ENCODE measurements at regions not wholly inside any gene's neighbourhood (a gene's known extent, or its start where the extent isn't known, plus 50 kb on each side); places are given as distances from the start of the nearest gene placed in this dataset.

DNA sequence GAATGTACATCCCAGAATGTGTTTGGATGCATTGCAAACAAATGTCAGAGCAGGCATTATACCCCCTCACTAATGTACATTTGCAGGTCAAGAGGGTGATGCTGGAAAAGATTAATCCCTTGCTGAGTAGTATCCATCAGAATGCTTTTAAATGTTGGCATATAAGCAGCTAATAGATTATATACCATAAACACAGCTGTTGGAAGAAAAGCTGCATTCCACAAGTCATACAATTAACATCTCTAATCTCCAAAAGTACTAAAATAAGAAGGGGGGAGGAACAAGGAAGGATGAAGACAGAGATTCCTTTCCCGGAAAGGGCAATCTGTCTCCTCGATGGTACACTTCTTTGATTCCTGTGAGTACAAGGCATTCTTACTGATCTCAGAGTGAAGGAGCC is 445.7 kb upstream of the CDIN1 start:
- no peak for DNase-seq (ENCODE audit: low spot score)
- Histone ChIP-seq H3K9me3 (no peaks in the 10 kb centered on the region), H3K27me3 (replicated peaks; ENCODE audit: insufficient read depth) (no peaks in the 10 kb centered on the region), H3K4me3 (no peak overlapping the region), H3K4me1 (replicated peaks) (no peaks in the 10 kb centered on the region), H3K27ac (no peak overlapping the region), H3K36me3 (no peaks in the 10 kb centered on the region)
- 53% methylated on average over 2 of the region's 2 CpGs for WGBS
- TF ChIP-seq POLR2A (IDR thresholded peaks at IDR 0.05) (no peak), POLR2AphosphoS5 (IDR thresholded peaks at IDR 0.05) (no peak)
- TF ChIP-seq, protein P1, sequence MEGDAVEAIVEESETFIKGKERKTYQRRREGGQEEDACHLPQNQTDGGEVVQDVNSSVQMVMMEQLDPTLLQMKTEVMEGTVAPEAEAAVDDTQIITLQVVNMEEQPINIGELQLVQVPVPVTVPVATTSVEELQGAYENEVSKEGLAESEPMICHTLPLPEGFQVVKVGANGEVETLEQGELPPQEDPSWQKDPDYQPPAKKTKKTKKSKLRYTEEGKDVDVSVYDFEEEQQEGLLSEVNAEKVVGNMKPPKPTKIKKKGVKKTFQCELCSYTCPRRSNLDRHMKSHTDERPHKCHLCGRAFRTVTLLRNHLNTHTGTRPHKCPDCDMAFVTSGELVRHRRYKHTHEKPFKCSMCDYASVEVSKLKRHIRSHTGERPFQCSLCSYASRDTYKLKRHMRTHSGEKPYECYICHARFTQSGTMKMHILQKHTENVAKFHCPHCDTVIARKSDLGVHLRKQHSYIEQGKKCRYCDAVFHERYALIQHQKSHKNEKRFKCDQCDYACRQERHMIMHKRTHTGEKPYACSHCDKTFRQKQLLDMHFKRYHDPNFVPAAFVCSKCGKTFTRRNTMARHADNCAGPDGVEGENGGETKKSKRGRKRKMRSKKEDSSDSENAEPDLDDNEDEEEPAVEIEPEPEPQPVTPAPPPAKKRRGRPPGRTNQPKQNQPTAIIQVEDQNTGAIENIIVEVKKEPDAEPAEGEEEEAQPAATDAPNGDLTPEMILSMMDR (IDR thresholded peaks at IDR 0.05) = no peak
- intact Hi-C loops (cut with DNase I) = no loop called here

DNA sequence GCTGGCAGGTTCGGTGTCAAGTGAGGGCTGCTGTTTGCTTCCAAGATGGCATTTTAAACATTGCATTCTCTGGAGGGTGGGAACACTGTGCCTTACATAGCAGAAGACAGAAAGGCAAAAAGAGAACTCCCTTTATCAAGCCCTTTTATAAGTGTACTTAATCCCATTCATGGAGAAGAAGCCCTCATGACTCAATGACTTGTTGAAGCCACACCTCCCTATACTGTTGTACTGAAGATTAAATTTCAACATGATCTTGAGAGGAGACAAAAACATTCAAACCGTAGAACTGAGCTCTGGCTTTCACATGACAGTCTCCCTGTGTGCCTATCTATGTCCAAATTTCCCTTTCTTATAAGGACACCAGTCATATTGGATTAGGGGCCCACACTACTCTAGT is 443.4 kb upstream of the CDIN1 start:
- DNase-seq (ENCODE audit: low spot score) = no peak
- Histone ChIP-seq H3K9me3 (no peaks in the 10 kb centered on the region), H3K4me3 (no peak overlapping the region), H3K36me3 (no peaks in the 10 kb centered on the region), H3K27me3 (replicated peaks; ENCODE audit: insufficient read depth) (no peaks in the 10 kb centered on the region), H3K4me1 (replicated peaks) (no peaks in the 10 kb centered on the region), H3K27ac (no peak overlapping the region)
- 85% methylated on average over 2 of the region's 2 CpGs for WGBS
- intact Hi-C loops (cut with DNase I) = no loop called here
- no peak for TF ChIP-seq POLR2A (IDR thresholded peaks at IDR 0.05)
- TF ChIP-seq, protein P1 (IDR thresholded peaks at IDR 0.05) = no peak
- no peak for TF ChIP-seq POLR2AphosphoS5 (IDR thresholded peaks at IDR 0.05)

DNA sequence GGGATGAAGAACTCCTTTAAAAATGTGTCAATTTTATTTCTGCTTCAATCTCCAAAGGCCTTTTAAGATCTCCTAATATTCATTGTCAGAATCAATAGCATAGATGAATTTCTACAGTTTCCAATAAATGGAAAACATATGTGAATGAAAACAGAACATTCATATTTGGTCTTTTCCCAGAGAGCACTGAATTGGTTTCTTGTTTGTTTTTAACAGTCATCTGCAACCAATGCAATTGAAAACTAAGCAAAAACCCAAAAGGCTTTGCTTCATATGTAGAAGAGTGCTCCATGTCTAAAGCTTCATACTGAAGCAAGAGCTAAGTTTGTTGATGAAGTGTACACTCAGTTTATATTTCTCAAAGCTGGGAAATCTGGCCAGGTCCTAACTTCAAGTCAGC is 426.5 kb upstream of the CDIN1 start:
- intact Hi-C loops (cut with DNase I) = no loop called here

DNA sequence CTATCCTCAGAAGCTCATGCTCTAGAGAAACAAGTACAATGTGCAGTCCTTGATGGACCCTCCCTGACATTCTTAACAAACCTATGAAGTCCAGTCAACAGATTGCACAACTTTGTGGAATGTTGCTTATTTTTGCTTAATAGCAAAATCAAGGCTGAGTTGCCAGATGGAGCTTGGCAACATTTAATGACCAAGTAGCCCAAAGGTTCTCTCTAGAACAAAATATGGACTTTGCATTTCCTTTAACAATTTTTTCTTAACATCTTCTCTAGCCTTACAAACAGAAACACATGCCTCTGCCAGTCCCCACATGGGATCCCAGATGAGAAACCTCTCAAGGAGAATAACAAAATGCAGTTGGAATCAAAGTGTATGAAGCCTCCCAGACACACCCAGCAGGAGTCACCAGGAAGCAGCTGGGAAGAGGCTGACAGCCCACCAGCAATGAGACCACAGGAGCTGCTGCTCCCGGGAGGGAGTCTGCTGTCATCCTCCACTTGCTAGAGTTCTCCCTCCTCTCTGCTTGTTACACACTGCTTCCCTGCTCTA is 422.5 kb upstream of the CDIN1 start:
- no peak for TF ChIP-seq POLR2AphosphoS5 (IDR thresholded peaks at IDR 0.05)
- no peak for TF ChIP-seq POLR2A (IDR thresholded peaks at IDR 0.05)
- Histone ChIP-seq H3K36me3 (no peaks in the 10 kb centered on the region), H3K9me3 (no peaks in the 10 kb centered on the region), H3K4me3 (no peak overlapping the region), H3K27me3 (replicated peaks; ENCODE audit: insufficient read depth) (no peaks in the 10 kb centered on the region), H3K27ac (no peak overlapping the region), H3K4me1 (replicated peaks) (no peaks in the 10 kb centered on the region)
- intact Hi-C loops (cut with DNase I) = no loop called here
- WGBS = 54% methylated on average over 1 of the region's 1 CpG
- DNase-seq (ENCODE audit: low spot score) = no peak

More for the DNA sequence above, 426.5 kb upstream of the CDIN1 start:
- Histone ChIP-seq H3K27ac (no peak overlapping the region), H3K9me3 (no peaks in the 10 kb centered on the region), H3K36me3 (no peaks in the 10 kb centered on the region), H3K27me3 (replicated peaks; ENCODE audit: insufficient read depth) (no peaks in the 10 kb centered on the region), H3K4me3 (no peak overlapping the region), H3K4me1 (replicated peaks) (no peaks in the 10 kb centered on the region)
- DNase-seq (ENCODE audit: low spot score) = no peak
- TF ChIP-seq, protein P1 (IDR thresholded peaks at IDR 0.05) = no peak
- TF ChIP-seq POLR2AphosphoS5 (IDR thresholded peaks at IDR 0.05) = no peak

DNA sequence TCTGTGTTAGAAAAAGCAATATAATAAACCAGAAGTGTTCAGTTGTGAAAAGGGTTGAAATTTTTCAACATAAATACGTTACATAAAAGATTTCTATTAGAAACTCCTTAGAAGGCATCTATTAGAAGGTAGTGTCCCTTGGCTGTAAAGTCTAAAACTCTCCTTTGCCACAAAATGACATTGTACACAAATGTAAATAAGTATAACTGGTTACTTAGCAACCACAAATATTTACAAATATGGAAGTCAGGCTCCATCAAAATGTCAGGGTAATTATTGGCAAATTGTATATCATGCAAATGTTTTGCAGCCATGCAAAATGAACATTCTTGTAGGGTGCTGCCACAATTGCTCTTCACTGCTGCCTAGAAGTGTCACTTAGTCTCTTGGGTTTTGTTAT is 419.1 kb upstream of the CDIN1 start:
- DNase-seq (ENCODE audit: low spot score) = no peak
- Histone ChIP-seq H3K9me3 (no peaks in the 10 kb centered on the region), H3K27me3 (replicated peaks; ENCODE audit: insufficient read depth) (no peaks in the 10 kb centered on the region), H3K4me3 (no peak overlapping the region), H3K27ac (no peak overlapping the region), H3K36me3 (no peaks in the 10 kb centered on the region), H3K4me1 (replicated peaks) (no peaks in the 10 kb centered on the region)
- 85% methylated on average over 1 of the region's 1 CpG for WGBS
- intact Hi-C loops (cut with DNase I) = no loop called here
- no peak for TF ChIP-seq POLR2AphosphoS5 (IDR thresholded peaks at IDR 0.05)
- no peak for TF ChIP-seq POLR2A (IDR thresholded peaks at IDR 0.05)
- TF ChIP-seq, protein P1 (IDR thresholded peaks at IDR 0.05) = no peak

Data from prostate gland (tissue), 2 donors.